ENCODE measurements at regions not wholly inside any gene's neighbourhood (a gene's known extent, or its start where the extent isn't known, plus 50 kb on each side); places are given as distances from the start of the nearest gene placed in this dataset.
A peak's percentile ranks its signal among the peaks of the same experiment; 100 is the strongest.
"Not testable (repeated sequence)": the region's sequence is repeated elsewhere in the genome, so short reads cannot be mapped to it uniquely, and the experiment has no call there.

DNA sequence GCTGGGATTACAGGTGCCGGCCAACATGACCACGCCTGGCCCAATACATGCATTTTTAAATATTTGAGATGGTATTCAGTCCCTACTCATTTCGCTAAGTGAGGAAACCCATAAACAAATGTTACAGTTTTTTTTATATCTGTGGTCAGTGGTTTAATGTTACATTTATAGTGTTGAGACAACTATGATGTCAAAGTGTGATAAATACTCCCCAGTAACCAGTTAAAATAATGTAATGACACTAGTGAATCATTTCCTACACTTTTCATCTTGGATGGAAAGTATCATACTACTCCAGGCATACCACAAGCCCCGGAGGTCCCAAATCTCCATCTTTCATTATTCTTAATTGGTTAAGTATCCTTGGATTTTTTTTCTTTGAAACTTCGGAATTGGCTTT lies 87.5 kb upstream of the KIF26B start:
- DNase-seq (ENCODE audit: low read depth), result peak; percentile 50
- H3K4me3 ChIP-seq (ENCODE audit: low read depth, low read length), result no peak overlapping the region
- TF ChIP-seq CTCF (IDR thresholded peaks at IDR 0.05; ENCODE audit: insufficient read depth, low read depth, low read length), result no peak

DNA sequence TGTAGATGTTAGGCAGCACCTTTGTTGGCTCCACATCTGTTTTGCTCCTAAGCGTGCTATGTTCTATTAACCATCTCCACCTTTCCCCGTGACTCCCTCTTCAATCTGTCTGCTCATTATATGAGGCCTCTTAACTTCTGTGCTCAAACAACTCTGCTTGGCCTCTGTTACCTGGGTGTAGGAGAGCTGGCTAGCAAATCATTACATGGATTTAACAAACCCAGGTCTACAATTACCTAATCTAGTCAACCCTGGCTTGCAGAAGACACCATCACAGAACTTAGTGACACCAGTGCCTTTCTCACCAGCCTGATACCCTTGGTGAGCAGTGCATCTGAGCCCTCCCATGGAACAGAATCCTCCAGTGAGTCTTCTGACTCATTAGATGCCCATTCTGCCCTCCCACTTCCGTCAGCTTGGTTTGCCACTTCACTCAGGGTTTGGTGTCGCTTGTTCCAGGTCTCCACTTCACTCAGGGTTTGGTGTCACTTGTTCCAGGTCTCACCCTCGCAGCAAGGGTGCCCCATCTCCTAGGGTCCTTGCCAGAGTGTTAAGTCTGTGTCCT lies 92.0 kb upstream of the KIF26B start:
- no peak for DNase-seq (ENCODE audit: low read depth)

DNA sequence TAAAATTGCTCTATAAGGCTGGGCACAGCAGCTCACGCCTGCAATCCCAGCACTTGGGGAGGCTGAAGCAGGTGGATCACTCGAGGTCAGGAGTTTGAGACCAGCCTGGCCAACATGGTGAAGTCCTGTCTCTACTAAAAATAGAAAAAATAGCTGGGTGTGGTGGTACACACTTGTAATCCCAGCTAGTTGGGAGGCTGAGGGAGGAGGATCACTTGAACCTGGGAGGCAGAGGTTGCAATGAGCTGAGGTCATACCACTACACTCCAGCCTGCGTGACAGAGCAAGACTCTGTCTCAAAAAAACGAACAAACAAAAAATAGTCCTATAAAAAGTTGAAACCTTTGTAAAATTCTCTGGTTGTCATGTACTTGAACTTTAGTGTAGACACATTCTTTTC lies 93.0 kb upstream of the KIF26B start:
- H3K4me3 ChIP-seq (ENCODE audit: low read depth, low read length); DNase-seq (ENCODE audit: low read depth): not testable (repeated sequence)

More for the DNA sequence above, 92.0 kb upstream of the KIF26B start:
- no peak for TF ChIP-seq CTCF (IDR thresholded peaks at IDR 0.05; ENCODE audit: insufficient read depth, low read depth, low read length)
- H3K4me3 ChIP-seq (ENCODE audit: low read depth, low read length), result no peak overlapping the region

DNA sequence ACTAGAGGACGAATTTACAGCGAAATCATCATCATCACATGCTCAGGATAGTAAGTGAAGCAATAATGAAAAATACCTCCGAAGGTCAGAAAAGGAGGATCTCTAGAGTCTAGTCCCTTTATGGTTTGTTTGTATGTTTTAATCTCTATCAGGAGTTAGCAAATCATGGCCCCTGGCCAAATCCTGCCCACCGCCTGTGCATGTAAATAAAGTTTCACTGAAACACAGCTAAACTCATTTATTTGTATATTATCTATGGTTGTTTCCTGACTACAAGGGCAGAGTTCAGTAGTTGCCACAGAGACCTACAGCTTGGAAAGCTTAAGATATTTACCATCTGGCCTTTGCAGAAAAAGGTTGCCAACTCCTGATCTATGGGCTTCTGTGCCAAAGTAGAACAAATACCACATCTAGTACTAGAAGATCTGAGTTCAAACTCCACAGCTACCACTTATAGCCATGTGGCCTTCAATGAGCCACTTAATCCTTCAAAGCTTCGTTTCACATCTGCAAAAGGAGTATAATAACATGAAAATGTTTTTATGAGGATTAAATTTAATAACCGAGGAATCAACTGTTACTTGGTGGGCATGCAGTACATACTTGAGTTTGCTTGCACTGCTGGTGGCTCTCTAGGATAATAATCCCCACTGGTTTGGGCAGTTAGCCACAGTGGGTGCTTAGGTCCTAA lies 94.0 kb upstream of the KIF26B start:
- DNase-seq (ENCODE audit: low read depth), result peak; percentile 99
- no peak for TF ChIP-seq CTCF (IDR thresholded peaks at IDR 0.05; ENCODE audit: insufficient read depth, low read depth, low read length)

DNA sequence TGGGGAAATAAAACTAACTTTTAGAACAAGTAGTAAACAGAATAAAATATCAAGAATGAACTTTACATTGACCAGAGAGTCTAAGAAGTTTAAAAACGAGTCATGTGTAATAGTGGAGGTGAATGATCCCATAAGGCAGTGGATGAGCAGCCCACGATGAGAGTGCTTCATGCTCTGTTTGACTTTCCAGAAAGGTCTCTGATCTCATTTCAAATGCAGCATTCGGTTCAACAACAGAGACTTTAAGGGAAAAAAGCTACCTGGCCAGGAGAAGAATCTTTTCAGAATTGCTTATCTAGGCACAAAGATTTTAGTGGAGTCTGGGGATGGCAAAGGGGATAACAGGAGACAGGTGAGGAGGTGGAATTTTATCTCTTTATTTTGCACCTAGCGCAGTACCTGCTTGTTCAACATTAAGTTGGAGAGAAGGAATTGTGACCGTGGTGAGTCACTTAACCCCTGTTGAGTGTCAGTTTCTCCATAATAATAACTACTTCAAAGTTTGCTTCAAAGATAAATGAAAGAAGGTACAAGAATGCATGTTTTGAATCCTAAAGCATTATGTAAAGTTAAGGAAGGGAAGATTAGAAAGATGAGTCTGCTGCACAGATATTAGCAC lies 94.9 kb upstream of the KIF26B start:
- no peak overlapping the region for H3K4me3 ChIP-seq (ENCODE audit: low read depth, low read length)
- no peak for TF ChIP-seq CTCF (IDR thresholded peaks at IDR 0.05; ENCODE audit: insufficient read depth, low read depth, low read length)
- DNase-seq (ENCODE audit: low read depth), result no peak

More for the DNA sequence above, 94.0 kb upstream of the KIF26B start:
- H3K4me3 ChIP-seq (ENCODE audit: low read depth, low read length), result no peak overlapping the region

DNA sequence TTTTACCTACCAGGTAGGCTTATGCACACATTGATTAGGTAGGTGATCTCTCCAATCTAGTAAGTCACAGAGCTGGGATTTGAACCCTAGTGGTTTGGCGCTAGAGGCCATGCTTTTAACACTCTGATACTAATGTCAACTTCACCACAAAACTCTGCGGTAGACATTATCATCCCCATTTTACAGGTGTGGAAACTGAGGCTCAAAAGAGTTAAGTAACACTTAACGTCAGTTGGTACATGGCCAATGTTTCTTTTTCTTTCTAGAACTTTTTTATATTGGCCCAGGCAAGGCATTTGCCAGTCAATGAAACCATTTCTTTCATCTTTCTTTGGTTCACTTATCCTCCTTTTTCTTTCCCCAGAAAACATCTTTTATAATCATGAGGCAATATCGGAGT lies 95.9 kb upstream of the KIF26B start:
- DNase-seq (ENCODE audit: low read depth), result no peak

More for the DNA sequence above, 95.9 kb upstream of the KIF26B start:
- TF ChIP-seq CTCF (IDR thresholded peaks at IDR 0.05; ENCODE audit: insufficient read depth, low read depth, low read length), result no peak
- H3K4me3 ChIP-seq (ENCODE audit: low read depth, low read length), result no peak overlapping the region

Data from fibroblast of villous mesenchyme (primary cell).